ENCODE measurements at regions not wholly inside any gene's neighbourhood (a gene's known extent, or its start where the extent isn't known, plus 50 kb on each side); places are given as distances from the start of the nearest gene placed in this dataset.

- DNase-seq, result no peak
- H3K36me3 ChIP-seq, result no peaks in the 10 kb centered on the region
- no peak overlapping the region for H3K4me3 ChIP-seq
- H3K27me3 ChIP-seq, result no peaks in the 10 kb centered on the region
- H3K9me3 ChIP-seq, result no peaks in the 10 kb centered on the region
- intact Hi-C loops (cut with DNase I), result no loop called here
- no peaks in the 10 kb centered on the region for H3K4me1 ChIP-seq
- no peak overlapping the region for H3K9ac ChIP-seq (ENCODE audit: low read depth in 2 of 2, low read length in 2 of 2)
- TF ChIP-seq CTCF (IDR thresholded peaks at IDR 0.05), result no peak
- H3K27ac ChIP-seq, result no peak overlapping the region
Measured at GRCh38 chr6:50120300-50120699, 70.6 kb upstream of the DEFB112 start.

- Histone ChIP-seq H3K36me3 (no peaks in the 10 kb centered on the region), H3K9ac (ENCODE audit: low read depth in 2 of 2, low read length in 2 of 2) (no peak overlapping the region), H3K9me3 (no peaks in the 10 kb centered on the region), H3K27ac (no peak overlapping the region), H3K27me3 (no peaks in the 10 kb centered on the region), H3K4me3 (no peak overlapping the region), H3K4me1 (no peaks in the 10 kb centered on the region)
- intact Hi-C loops (cut with DNase I), result no loop called here
- TF ChIP-seq CTCF (IDR thresholded peaks at IDR 0.05), result no peak
- DNase-seq, result no peak
Measured at GRCh38 chr6:50123688-50124087, 74.0 kb upstream of the DEFB112 start.

- no peaks in the 10 kb centered on the region for H3K36me3 ChIP-seq
- H3K27me3 ChIP-seq, result no peaks in the 10 kb centered on the region
- H3K9ac ChIP-seq (ENCODE audit: low read depth in 2 of 2, low read length in 2 of 2), result no peak overlapping the region
- no peak overlapping the region for H3K27ac ChIP-seq
- TF ChIP-seq CTCF (IDR thresholded peaks at IDR 0.05), result no peak
- DNase-seq, result no peak
- H3K9me3 ChIP-seq, result no peaks in the 10 kb centered on the region
- no peak overlapping the region for H3K4me3 ChIP-seq
- H3K4me1 ChIP-seq, result no peaks in the 10 kb centered on the region
- intact Hi-C loops (cut with DNase I), result no loop called here
Measured at GRCh38 chr6:50124572-50124971, 74.8 kb upstream of the DEFB112 start.

GRCh38 chr6:50128420-50129005, 78.8 kb upstream of the DEFB112 start:
- peak; percentile 38 for TF ChIP-seq CTCF (IDR thresholded peaks at IDR 0.05)
- Histone ChIP-seq H3K9ac (ENCODE audit: low read depth in 2 of 2, low read length in 2 of 2) (no peak overlapping the region), H3K27ac (no peak overlapping the region), H3K9me3 (no peaks in the 10 kb centered on the region), H3K4me3 (no peak overlapping the region), H3K27me3 (no peaks in the 10 kb centered on the region), H3K4me1 (no peaks in the 10 kb centered on the region), H3K36me3 (no peaks in the 10 kb centered on the region)
- DNase-seq, result no peak
- intact Hi-C loops (cut with DNase I), result loop anchor here (5.0 kb wide), 1 partner anchor 474 kb away; no protein-coding TSS in a partner anchor

- no peak overlapping the region for H3K27ac ChIP-seq
- intact Hi-C loops (cut with DNase I), result no loop called here
- no peak for TF ChIP-seq CTCF (IDR thresholded peaks at IDR 0.05)
- H3K9me3 ChIP-seq, result no peaks in the 10 kb centered on the region
- DNase-seq, result no peak
- no peaks in the 10 kb centered on the region for H3K27me3 ChIP-seq
- H3K4me3 ChIP-seq, result no peak overlapping the region
- no peaks in the 10 kb centered on the region for H3K36me3 ChIP-seq
- no peaks in the 10 kb centered on the region for H3K4me1 ChIP-seq
- H3K9ac ChIP-seq (ENCODE audit: low read depth in 2 of 2, low read length in 2 of 2), result no peak overlapping the region
Measured at GRCh38 chr6:50135968-50136367, 86.2 kb upstream of the DEFB112 start.

All from colonic mucosa (tissue), 4 donors.